ENCODE measurements at regions not wholly inside any gene's neighbourhood (a gene's known extent, or its start where the extent isn't known, plus 50 kb on each side); places are given as distances from the start of the nearest gene placed in this dataset.

GRCh38 chr1:218712677-218713076 lies 367.5 kb downstream of the TGFB2 start:
- H3K9me3 Mint-ChIP-seq, result peaks cover 5% of the 10 kb centered on the region
- H3K36me3 Mint-ChIP-seq (ENCODE audit: low read depth), result no peaks in the 10 kb centered on the region
- H3K4me3 Mint-ChIP-seq, result no peak overlapping the region
- H3K27me3 Mint-ChIP-seq (ENCODE audit: low read depth), result no peaks in the 10 kb centered on the region
- TF ChIP-seq CTCF (IDR thresholded peaks at IDR 0.05; ENCODE audit: unreplicated experiment in 3 of 3), result no peak
- peak overlapping the region in 1 of 3 experiments; percentile 38 for H3K27ac Mint-ChIP-seq
- H3K4me1 Mint-ChIP-seq, result peaks cover 14% of the 10 kb centered on the region

- Mint-ChIP-seq H3K9me3 (peaks cover 5% of the 10 kb centered on the region), H3K27ac (no peak overlapping the region), H3K27me3 (ENCODE audit: low read depth) (no peaks in the 10 kb centered on the region), H3K4me3 (no peak overlapping the region), H3K4me1 (peaks cover 20% of the 10 kb centered on the region), H3K36me3 (ENCODE audit: low read depth) (no peaks in the 10 kb centered on the region)
- no peak for TF ChIP-seq CTCF (IDR thresholded peaks at IDR 0.05; ENCODE audit: unreplicated experiment in 3 of 3)
Observed at GRCh38 chr1:218715961-218716669, 371.0 kb downstream of the TGFB2 start.

GRCh38 chr1:218717575-218717974 lies 372.4 kb downstream of the TGFB2 start:
- no peaks in the 10 kb centered on the region for H3K36me3 Mint-ChIP-seq (ENCODE audit: low read depth)
- peaks cover 14% of the 10 kb centered on the region for H3K4me1 Mint-ChIP-seq
- H3K27me3 Mint-ChIP-seq (ENCODE audit: low read depth), result no peaks in the 10 kb centered on the region
- TF ChIP-seq CTCF (IDR thresholded peaks at IDR 0.05; ENCODE audit: unreplicated experiment in 3 of 3), result no peak
- H3K9me3 Mint-ChIP-seq, result peaks cover 5% of the 10 kb centered on the region
- H3K4me3 Mint-ChIP-seq, result no peak overlapping the region
- H3K27ac Mint-ChIP-seq, result peak overlapping the region in 1 of 3 experiments; percentile 58

- H3K4me3 Mint-ChIP-seq, result no peak overlapping the region
- no peaks in the 10 kb centered on the region for H3K27me3 Mint-ChIP-seq (ENCODE audit: low read depth)
- peaks cover 14% of the 10 kb centered on the region for H3K4me1 Mint-ChIP-seq
- peak overlapping the region; percentile 46 to 63 (median 55) for H3K27ac Mint-ChIP-seq
- TF ChIP-seq CTCF (IDR thresholded peaks at IDR 0.05; ENCODE audit: unreplicated experiment in 3 of 3), result no peak
- no peaks in the 10 kb centered on the region for H3K36me3 Mint-ChIP-seq (ENCODE audit: low read depth)
- peaks cover 5% of the 10 kb centered on the region for H3K9me3 Mint-ChIP-seq
Observed at GRCh38 chr1:218718206-218718605, 373.1 kb downstream of the TGFB2 start.

GRCh38 chr1:218718977-218719376 lies 373.8 kb downstream of the TGFB2 start:
- Mint-ChIP-seq H3K27me3 (ENCODE audit: low read depth) (no peaks in the 10 kb centered on the region), H3K4me3 (no peak overlapping the region), H3K27ac (no peak overlapping the region), H3K36me3 (ENCODE audit: low read depth) (no peaks in the 10 kb centered on the region), H3K4me1 (peaks cover 14% of the 10 kb centered on the region), H3K9me3 (peaks cover 5% of the 10 kb centered on the region)
- TF ChIP-seq CTCF (IDR thresholded peaks at IDR 0.05; ENCODE audit: unreplicated experiment in 3 of 3), result no peak

Measured in nephron (organoid).